ENCODE measurements at regions not wholly inside any gene's neighbourhood (a gene's known extent, or its start where the extent isn't known, plus 50 kb on each side); places are given as distances from the start of the nearest gene placed in this dataset.
A peak's percentile ranks its signal among the peaks of the same experiment; 100 is the strongest.

DNA sequence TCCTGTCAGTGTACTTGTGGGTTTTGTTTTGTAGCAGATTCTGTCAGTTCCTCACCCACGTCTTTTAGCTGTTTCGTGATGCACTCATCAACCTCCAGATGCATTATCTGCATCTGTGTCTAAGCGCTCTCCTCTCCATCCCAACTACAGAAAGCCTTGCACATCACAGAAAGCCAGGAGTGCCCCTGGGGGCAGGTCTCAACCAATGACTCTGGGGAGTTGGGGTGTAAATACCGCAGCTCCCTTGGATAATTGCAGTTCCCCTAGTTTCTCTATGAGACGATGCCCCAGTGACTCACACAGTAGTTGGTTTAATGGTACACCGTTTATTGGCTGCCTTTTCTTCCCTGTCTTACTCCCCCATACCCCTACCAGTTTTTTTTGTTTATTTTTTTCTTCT is 158.1 kb downstream of the SOX4 start:
- TF ChIP-seq CTCF (IDR thresholded peaks at IDR 0.05; ENCODE audit: control extremely low read depth, extremely low read depth), result no peak

DNA sequence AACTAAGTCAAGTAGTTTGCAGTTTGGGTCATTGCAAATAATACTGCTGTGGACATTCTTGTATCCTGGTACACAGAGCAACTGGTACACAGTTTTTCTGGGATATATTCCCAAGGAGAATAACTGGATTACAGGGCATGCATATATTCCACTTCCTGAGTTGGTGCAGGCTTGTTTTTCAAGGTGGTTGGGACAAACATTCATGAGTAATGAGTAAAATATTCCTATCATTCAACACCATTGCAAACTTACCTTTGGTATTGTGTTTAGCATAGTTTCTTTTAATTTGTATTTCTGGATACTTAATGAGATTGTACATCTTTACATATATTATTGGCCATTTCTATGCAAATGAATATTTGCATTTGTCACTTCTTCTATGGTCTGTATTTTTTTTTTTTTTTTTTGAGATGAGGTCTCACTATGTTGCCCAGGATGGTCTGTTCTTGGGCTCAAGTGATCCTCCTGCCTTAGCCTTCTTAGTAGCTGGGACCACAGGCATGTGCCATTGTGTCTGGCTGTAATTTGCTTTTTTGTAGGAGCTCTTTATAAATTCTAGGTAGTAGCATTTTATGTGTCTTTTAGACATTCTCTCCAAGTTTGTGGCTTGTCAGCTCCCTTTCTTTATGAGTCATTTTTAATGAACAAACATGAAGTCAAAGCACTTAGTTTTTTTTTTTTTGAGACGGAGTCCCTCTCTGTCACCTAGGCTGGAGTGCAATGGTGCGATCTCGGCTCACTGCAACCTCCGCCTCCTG is 158.7 kb downstream of the SOX4 start:
- H3K4me1 ChIP-seq (ENCODE audit: control insufficient read depth in 5 of 5, insufficient read depth in 5 of 5, low read length in 5 of 5), result peaks cover 2 to 48% (median 14%) of the 10 kb centered on the region in 5 donors
- H3K36me3 ChIP-seq (ENCODE audit: control insufficient read depth in 4 of 4, insufficient read depth in 4 of 4, low read length in 4 of 4), result no peaks in the 10 kb centered on the region
- H3K9ac ChIP-seq (ENCODE audit: insufficient read depth in 1 of 2, low read length in 2 of 2), result no peak overlapping the region
- DNase-seq, result no peak
- no peaks in the 10 kb centered on the region for H3K9me3 ChIP-seq (ENCODE audit: control insufficient read depth in 4 of 4, insufficient read depth in 3 of 4, low read length in 3 of 4)
- no peak overlapping the region for H3K4me3 ChIP-seq
- no peaks in the 10 kb centered on the region for H3K27me3 ChIP-seq (ENCODE audit: control insufficient read depth in 3 of 3, insufficient read depth in 3 of 3, low read length in 2 of 3)
- TF ChIP-seq CTCF (IDR thresholded peaks at IDR 0.05; ENCODE audit: control extremely low read depth, extremely low read depth), result no peak
- no peak for ATAC-seq (ENCODE audit: insufficient read depth, low FRiP score)
- WGBS, 2 donors, result 86 to 96% methylated on average over 4 of the region's 4 CpGs
- no peak overlapping the region for H3K27ac ChIP-seq (ENCODE audit: low read depth in 1 of 2, low read length in 1 of 2)

More for the DNA sequence above, 158.1 kb downstream of the SOX4 start:
- no peak overlapping the region for H3K9ac ChIP-seq (ENCODE audit: insufficient read depth in 1 of 2, low read length in 2 of 2)
- WGBS, 2 donors, result 85 to 87% methylated on average over 6 of the region's 6 CpGs
- no peaks in the 10 kb centered on the region for H3K9me3 ChIP-seq (ENCODE audit: control insufficient read depth in 4 of 4, insufficient read depth in 3 of 4, low read length in 3 of 4)
- H3K27me3 ChIP-seq (ENCODE audit: control insufficient read depth in 3 of 3, insufficient read depth in 3 of 3, low read length in 2 of 3), result no peaks in the 10 kb centered on the region
- ATAC-seq (ENCODE audit: insufficient read depth, low FRiP score), result no peak
- peaks cover 2 to 48% (median 12%) of the 10 kb centered on the region in 5 donors for H3K4me1 ChIP-seq (ENCODE audit: control insufficient read depth in 5 of 5, insufficient read depth in 5 of 5, low read length in 5 of 5)
- no peak for DNase-seq
- no peak overlapping the region for H3K4me3 ChIP-seq
- no peak overlapping the region for H3K27ac ChIP-seq (ENCODE audit: low read depth in 1 of 2, low read length in 1 of 2)
- H3K36me3 ChIP-seq (ENCODE audit: control insufficient read depth in 4 of 4, insufficient read depth in 4 of 4, low read length in 4 of 4), result no peaks in the 10 kb centered on the region

DNA sequence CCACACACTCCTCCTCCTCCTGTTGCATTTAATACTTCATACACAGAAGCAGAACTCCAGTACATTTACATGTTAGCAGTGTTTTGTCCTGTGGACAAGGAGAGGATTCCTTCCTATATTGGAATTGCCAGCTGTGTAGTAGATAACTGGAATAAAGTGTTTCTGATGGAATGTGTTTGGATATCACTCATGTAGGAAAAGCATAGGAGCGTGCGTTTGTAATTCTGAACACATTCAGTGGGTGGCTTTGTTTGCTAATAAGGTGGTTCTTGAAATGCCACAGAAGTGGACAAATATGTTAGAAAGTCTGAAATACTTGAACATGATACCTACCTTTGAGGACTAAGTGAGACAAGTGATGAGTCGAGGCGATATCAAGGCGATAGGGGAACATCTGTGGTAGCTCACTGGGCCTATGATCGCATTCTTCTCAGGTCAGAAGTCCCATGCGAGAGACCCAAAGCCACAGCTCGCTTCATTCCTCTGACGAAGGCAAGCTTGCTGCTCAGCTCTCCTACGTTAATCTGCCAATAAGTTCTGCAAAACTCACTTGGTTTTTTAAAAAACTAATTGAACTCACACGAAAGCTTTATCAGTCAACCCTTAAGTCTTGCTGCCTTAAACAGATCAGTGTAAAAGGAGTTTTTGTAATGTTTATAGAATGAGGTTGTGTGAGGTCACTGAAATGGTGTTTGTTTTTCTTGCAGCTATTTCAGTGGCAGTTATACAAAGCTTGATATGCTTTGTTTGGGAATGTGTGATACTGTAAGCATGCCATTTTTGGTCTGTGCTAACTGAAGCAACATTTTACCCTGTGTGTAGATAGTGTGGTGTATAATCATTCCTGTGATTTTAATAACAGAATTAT is 159.9 kb downstream of the SOX4 start:
- no peak overlapping the region for H3K4me3 ChIP-seq

More for the DNA sequence above, 159.9 kb downstream of the SOX4 start:
- Histone ChIP-seq H3K4me1 (ENCODE audit: control insufficient read depth in 5 of 5, insufficient read depth in 5 of 5, low read length in 5 of 5) (peaks cover 2 to 41% (median 14%) of the 10 kb centered on the region in 5 donors), H3K27ac (ENCODE audit: low read depth in 1 of 2, low read length in 1 of 2) (no peak overlapping the region), H3K27me3 (ENCODE audit: control insufficient read depth in 3 of 3, insufficient read depth in 3 of 3, low read length in 2 of 3) (no peaks in the 10 kb centered on the region), H3K9ac (ENCODE audit: insufficient read depth in 1 of 2, low read length in 2 of 2) (peak overlapping the region in 1 of 2 donors; percentile 2), H3K9me3 (ENCODE audit: control insufficient read depth in 4 of 4, insufficient read depth in 3 of 4, low read length in 3 of 4) (no peaks in the 10 kb centered on the region), H3K36me3 (ENCODE audit: control insufficient read depth in 4 of 4, insufficient read depth in 4 of 4, low read length in 4 of 4) (no peaks in the 10 kb centered on the region)
- no peak for TF ChIP-seq CTCF (IDR thresholded peaks at IDR 0.05; ENCODE audit: control extremely low read depth, extremely low read depth)
- ATAC-seq (ENCODE audit: insufficient read depth, low FRiP score) (no peak), DNase-seq (peak; percentile 75 to 97 (median 96))
- 43 to 60% methylated on average over 11 of the region's 11 CpGs for WGBS, 2 donors

Measured in lung (tissue), 11 donors.